Chondrocyte (in vitro differentiated cells): ENCODE measurements at regions not wholly inside any gene's neighbourhood (a gene's known extent, or its start where the extent isn't known, plus 50 kb on each side); places are given as distances from the start of the nearest gene placed in this dataset.

Source experiments
- DNase-seq: peaks from one replicate; pipeline ENCODE4 v3.0.0; 2021; ENCODE audit warnings: mixed read lengths, low spot score
- H3K27ac Mint-ChIP-seq: one replicate; pipeline ENCODE4 v1.8.0; 2021; ENCODE audit warnings: mild to moderate bottlenecking, moderate library complexity, mixed read lengths; ENCODE audit not compliant: unreplicated experiment
- H3K27me3 Mint-ChIP-seq: 2 replicates; pipeline ENCODE4 v1.8.0; 2021; ENCODE audit warnings: low read depth, mixed read lengths
- H3K36me3 Mint-ChIP-seq: 2 replicates; pipeline ENCODE4 v1.8.0; 2021; ENCODE audit warnings: low read depth, mixed read lengths
- H3K4me1 Mint-ChIP-seq: 2 replicates; pipeline ENCODE4 v1.8.0; 2021; ENCODE audit warnings: low read depth, mild to moderate bottlenecking, mixed read lengths
- H3K4me3 Mint-ChIP-seq: one replicate; pipeline ENCODE4 v1.8.0; 2021; ENCODE audit warnings: mild to moderate bottlenecking, moderate library complexity, mixed read lengths; ENCODE audit not compliant: unreplicated experiment
- H3K9me3 Mint-ChIP-seq: 2 replicates; pipeline ENCODE4 v1.8.0; 2021; ENCODE audit warnings: low read depth, mixed read lengths
- TF ChIP-seq, protein P1 (sequence below): fragments of 200-600 bp; sonication (generic); IDR thresholded peaks from 2 replicates; pipeline ENCODE4 v1.5.0; 2021; ENCODE audit warnings: antibody characterized with exemption, mild to moderate bottlenecking, moderate library complexity

- TF ChIP-seq, protein P1, sequence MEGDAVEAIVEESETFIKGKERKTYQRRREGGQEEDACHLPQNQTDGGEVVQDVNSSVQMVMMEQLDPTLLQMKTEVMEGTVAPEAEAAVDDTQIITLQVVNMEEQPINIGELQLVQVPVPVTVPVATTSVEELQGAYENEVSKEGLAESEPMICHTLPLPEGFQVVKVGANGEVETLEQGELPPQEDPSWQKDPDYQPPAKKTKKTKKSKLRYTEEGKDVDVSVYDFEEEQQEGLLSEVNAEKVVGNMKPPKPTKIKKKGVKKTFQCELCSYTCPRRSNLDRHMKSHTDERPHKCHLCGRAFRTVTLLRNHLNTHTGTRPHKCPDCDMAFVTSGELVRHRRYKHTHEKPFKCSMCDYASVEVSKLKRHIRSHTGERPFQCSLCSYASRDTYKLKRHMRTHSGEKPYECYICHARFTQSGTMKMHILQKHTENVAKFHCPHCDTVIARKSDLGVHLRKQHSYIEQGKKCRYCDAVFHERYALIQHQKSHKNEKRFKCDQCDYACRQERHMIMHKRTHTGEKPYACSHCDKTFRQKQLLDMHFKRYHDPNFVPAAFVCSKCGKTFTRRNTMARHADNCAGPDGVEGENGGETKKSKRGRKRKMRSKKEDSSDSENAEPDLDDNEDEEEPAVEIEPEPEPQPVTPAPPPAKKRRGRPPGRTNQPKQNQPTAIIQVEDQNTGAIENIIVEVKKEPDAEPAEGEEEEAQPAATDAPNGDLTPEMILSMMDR, result no peak
- H3K4me3 Mint-ChIP-seq, result no peak overlapping the region
- peaks cover 16% of the 10 kb centered on the region for H3K27me3 Mint-ChIP-seq
- H3K9me3 Mint-ChIP-seq, result peaks cover 26% of the 10 kb centered on the region
- no peaks in the 10 kb centered on the region for H3K4me1 Mint-ChIP-seq
- no peak overlapping the region for H3K27ac Mint-ChIP-seq
- peaks cover 7% of the 10 kb centered on the region for H3K36me3 Mint-ChIP-seq
- no peak for DNase-seq
Measured at GRCh38 chr1:10848109-10848684, 51.8 kb upstream of the CASZ1 start.

- Mint-ChIP-seq H3K27me3 (peaks cover 13% of the 10 kb centered on the region), H3K9me3 (peaks cover 10% of the 10 kb centered on the region), H3K4me1 (no peaks in the 10 kb centered on the region), H3K27ac (no peak overlapping the region), H3K36me3 (peaks cover 1% of the 10 kb centered on the region), H3K4me3 (no peak overlapping the region)
- TF ChIP-seq, protein P1, result no peak
- no peak for DNase-seq
Measured at GRCh38 chr1:10850026-10850425, 53.6 kb upstream of the CASZ1 start.

DNA sequence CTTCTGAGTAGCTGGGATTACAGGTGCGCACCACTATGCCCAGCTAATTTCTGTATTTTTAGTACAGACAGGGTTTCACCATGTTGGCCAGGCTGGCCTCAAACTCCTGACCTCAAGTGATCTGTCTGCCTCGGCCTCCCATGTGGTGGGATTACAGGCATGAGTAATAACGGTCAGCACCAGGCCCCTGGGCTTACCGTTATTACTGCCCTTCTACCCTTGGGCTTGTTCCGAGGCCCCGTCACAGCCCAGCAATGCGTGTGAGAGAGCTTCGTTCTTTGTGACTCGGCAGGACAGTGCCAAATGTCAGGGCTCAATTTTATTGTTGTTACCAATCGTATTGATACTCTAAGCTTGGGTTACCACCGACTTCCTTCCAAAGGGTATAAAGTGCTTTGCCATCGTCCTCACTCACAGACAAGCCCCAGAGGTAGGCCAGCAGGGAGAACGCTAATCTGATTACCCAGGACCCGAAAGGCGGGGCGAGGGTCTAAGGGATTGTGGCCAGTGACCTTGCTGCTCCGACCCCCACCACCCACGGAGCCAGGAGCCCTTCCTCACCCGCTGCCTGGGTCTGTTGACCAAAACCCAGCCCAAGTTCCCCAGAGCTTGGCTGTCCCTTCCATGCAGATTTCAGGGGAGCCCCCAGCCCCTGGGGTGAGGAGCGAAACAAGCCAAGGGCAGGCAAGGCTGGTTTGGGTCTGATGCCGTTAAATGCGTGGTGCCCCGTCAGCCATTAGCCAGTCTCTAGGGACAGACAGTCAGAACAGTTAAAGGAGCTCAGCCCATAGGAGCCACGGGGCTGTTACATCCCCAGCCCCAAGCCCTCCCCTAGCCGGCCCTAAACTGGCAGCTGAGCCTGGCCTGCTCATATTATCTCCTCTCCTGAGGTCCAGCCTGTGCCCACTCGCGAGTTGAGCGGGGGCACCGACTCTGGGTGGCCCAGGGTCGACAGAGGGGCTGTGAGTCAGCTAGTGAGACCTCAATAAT, 54.9 kb upstream of the CASZ1 start:
- H3K27ac Mint-ChIP-seq, result no peak overlapping the region
- H3K27me3 Mint-ChIP-seq, result peaks cover 9% of the 10 kb centered on the region
- H3K4me3 Mint-ChIP-seq, result no peak overlapping the region
- H3K36me3 Mint-ChIP-seq, result peaks cover 1% of the 10 kb centered on the region
- TF ChIP-seq, protein P1, result no peak
- H3K9me3 Mint-ChIP-seq, result peaks cover 7% of the 10 kb centered on the region
- DNase-seq, result no peak
- H3K4me1 Mint-ChIP-seq, result no peaks in the 10 kb centered on the region

GRCh38 chr1:10852018-10852417, 55.6 kb upstream of the CASZ1 start:
- Mint-ChIP-seq H3K27ac (no peak overlapping the region), H3K27me3 (peaks cover 7% of the 10 kb centered on the region), H3K4me3 (no peak overlapping the region), H3K4me1 (no peaks in the 10 kb centered on the region), H3K9me3 (peaks cover under 1% of the 10 kb centered on the region), H3K36me3 (peaks cover under 1% of the 10 kb centered on the region)
- TF ChIP-seq, protein P1, result no peak
- no peak for DNase-seq

DNA sequence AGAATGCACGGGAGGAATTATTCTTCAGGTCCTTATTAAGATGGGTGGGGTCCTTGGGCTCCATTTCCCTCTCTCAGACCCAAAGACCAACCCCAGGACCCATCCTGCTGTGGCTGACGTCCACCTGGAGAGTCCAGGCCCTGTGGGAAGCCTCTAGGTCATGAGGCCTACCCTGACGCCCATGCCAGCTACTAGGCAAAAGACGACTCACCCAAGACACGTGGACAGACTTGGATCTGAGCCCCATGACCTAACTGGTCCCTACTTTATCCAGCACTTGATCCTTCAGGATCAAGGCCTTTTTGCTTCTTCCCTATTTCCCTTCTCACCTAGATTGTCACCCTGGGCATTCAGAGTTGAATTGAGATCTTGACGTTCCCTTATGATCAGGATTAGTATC, 56.0 kb upstream of the CASZ1 start:
- H3K4me3 Mint-ChIP-seq, result no peak overlapping the region
- no peak for DNase-seq
- no peaks in the 10 kb centered on the region for H3K36me3 Mint-ChIP-seq
- TF ChIP-seq, protein P1, result no peak
- H3K27ac Mint-ChIP-seq, result no peak overlapping the region
- H3K4me1 Mint-ChIP-seq, result no peaks in the 10 kb centered on the region
- no peaks in the 10 kb centered on the region for H3K9me3 Mint-ChIP-seq
- peaks cover 10% of the 10 kb centered on the region for H3K27me3 Mint-ChIP-seq
